ENCODE measurements at regions not wholly inside any gene's neighbourhood (a gene's known extent, or its start where the extent isn't known, plus 50 kb on each side); places are given as distances from the start of the nearest gene placed in this dataset.

- TF ChIP-seq CTCF (conservative IDR thresholded peaks at IDR 0.05; ENCODE audit: low read depth in 2 of 2) (no peak), JUNB (IDR thresholded peaks at IDR 0.05; ENCODE audit: unreplicated experiment) (no peak), EZH2phosphoT487 (IDR thresholded peaks at IDR 0.05; ENCODE audit: unreplicated experiment) (no peak), EZH2 (IDR thresholded peaks at IDR 0.05; ENCODE audit: low read depth, unreplicated experiment) (no peak), REST (IDR thresholded peaks at IDR 0.05; ENCODE audit: unreplicated experiment) (no peak), POLR2AphosphoS5 (IDR thresholded peaks at IDR 0.05; ENCODE audit: low read depth) (no peak), NANOG (IDR thresholded peaks at IDR 0.05; ENCODE audit: borderline replicate concordance) (no peak), CREB1 (CRISPR knock-in tag; IDR thresholded peaks at IDR 0.05; ENCODE audit: low read depth) (no peak)
Measured at GRCh38 chr3:72580900-72581299, 267.3 kb downstream of the SHQ1 start.
